ELF-1 (cell line): ENCODE measurements at regions not wholly inside any gene's neighbourhood (a gene's known extent, or its start where the extent isn't known, plus 50 kb on each side); places are given as distances from the start of the nearest gene placed in this dataset.
"Not testable (repeated sequence)": the region's sequence is repeated elsewhere in the genome, so short reads cannot be mapped to it uniquely, and the experiment has no call there.

Experiments
- DNase-seq: peaks from one replicate; pipeline ENCODE4 v3.0.0-alpha.2; 2016; ENCODE audit warnings: low read depth, low spot score

- not testable (repeated sequence) for DNase-seq
Measured at GRCh38 chr10:38362514-38362913, 268.4 kb downstream of the ZNF37A start.

- DNase-seq: not testable (repeated sequence)
Measured at GRCh38 chr10:38364073-38364472, 269.9 kb downstream of the ZNF37A start.

- peak; percentile 5 for DNase-seq
Measured at GRCh38 chr10:38365917-38366316, 271.8 kb downstream of the ZNF37A start.

DNA sequence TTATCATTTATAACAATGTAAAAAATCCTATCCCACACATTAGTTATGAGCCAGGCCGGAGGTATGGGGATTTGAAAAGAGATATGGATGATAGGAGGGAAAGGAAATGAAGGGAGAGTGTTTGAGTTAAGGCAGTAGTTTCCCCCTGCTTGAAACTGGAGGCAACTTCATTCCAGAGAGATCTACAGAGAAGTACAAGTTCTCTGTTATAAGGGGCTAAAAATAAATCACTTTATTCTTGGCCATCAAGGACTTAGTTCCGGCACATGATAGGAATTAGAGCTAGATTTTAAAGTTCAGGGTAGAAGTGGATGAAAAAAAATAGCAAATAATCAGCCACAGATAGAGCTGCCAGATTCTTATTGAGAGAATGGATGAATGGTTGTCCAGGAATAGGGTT, 289.7 kb downstream of the ZNF37A start:
- not testable (repeated sequence) for DNase-seq

- not testable (repeated sequence) for DNase-seq
Measured at GRCh38 chr10:38386869-38387268, 292.7 kb downstream of the ZNF37A start.

DNA sequence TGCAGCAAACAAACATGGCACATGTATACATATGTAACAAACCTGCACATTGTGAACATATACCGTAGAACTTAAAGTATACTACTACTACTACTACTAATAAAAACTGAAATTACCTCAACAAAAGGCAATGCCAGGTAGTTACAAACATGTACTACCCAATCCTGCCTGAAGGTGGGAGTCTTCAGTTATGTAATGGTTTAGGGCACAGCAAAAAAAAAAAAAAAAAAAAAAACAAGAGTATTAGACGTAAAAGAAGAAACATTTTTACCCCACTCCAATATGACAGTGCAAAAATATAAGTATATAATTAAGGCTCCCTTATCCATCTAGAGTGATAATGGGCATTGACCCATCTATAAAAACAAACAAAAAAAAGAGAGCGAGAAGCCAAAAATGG, 296.6 kb downstream of the ZNF37A start:
- DNase-seq: not testable (repeated sequence)

DNA sequence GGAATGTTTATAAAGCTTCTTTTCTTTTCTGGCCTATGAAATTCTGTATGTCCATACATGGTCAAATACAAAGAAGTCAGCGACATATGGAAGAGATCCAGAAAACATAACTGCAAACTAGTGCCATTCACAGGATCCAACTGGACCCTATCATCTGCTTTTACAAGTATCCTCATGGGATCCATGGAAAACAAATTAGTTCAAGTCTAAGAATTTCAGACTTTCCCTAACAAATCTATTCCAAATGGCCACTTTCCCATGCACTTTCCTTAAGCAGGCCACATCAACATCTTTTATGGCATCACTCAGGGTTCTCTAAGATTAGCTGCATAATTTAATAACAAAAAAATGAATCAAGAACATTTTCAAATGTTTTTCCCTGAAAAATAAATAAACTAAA, 301.3 kb downstream of the ZNF37A start:
- DNase-seq: not testable (repeated sequence)

- not testable (repeated sequence) for DNase-seq
Measured at GRCh38 chr10:38396178-38396954, 302.2 kb downstream of the ZNF37A start.

DNA sequence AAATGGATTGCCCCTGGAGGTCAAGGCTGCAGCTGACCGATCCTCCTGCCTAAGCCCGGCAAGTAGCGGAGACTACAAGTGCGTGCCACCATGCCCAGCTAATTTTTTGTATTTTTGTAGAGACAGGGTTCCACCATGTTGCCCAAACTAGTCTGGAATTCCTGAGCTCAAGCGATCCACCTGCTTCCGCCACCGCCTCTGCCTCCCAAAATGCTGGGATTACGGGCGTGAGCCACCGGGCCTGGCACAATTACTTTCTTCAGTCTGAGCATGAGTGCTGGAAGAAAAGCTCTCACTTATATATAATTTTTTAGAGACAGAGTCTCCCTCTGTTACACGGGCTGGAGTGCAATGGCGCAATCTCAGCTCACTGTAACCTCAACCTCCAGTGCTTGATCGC, 307.4 kb downstream of the ZNF37A start:
- not testable (repeated sequence) for DNase-seq

DNA sequence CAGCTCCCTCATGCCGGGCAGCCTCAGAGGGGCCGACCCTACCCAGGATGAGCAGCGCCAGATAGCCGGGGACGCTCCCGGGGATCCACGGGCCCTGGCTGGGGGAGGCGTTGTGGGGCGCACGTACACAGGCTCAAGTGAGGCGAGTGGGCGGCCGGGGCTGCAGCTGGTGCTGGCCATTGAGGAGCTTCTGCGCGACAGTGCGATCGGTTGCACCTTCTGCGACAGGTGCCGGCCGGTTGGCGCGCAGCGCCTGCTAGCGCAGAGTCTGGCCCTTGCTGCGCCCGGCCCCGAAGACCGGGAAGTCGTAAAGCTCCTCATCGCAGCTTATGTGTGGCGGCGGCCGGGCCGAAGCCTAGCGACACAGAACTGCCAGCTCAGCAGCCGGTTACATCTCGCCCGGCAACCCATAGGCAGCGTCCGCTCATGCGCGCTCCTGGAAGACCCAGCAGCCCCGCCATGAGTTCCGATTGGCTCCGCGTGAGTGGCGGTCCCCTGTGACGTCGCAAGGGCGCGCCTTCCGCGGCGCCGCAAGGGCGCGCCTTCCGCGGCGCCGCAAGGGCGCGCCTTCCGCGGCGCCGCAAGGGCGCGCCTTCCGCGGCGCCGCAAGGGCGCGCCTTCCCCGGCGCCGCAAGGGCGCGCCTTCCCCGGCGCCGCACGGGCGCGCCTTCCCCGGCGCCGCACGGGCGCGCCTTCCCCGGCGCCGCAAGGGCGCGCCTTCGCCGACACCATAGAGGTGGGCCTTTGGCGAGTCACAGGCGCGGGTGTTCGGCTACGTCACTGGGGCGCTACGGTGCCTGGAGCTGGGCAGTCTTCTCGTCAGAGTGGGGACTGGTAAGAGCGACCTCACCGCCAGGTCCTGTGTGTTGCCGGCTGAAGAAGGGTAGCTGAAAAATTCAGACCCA, 308.6 kb downstream of the ZNF37A start:
- DNase-seq: peak; percentile 92

DNA sequence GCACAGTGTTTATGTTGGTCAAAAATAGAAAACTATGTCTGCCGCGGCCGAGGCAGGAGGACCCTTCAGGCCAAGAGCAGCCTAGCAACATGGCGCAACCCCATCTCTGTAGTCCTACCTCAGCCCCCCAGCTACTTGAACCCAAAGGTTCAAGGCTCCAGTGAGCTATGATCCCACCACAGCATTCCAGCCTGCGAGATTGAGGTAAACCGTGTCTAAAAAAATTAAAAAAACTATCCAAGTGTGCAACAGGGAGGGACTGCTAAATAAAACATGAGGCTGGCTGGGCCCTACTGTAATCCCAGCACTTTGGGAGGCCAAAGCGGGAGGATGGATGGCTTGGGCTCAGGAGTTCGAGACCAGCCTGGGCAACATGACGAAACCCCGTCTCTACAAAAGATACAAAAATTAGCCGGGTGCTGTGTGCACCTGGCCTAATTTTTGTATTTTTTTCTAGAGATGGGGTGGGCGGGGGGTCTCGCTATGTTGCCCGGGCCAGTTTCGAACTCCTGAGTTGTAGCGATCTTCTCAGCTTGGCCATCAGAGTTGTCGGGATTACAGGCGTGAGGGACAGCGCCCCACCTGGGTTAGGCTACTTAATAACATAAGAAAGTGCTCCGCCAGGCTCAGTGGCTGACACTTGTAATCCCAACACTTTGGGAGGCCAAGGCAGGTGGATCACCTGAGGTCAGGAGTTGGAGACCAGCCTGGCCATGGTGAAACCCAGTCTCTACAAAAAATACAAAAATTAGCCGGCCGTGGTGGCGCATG, 309.4 kb downstream of the ZNF37A start:
- peak; percentile 40 for DNase-seq

GRCh38 chr10:38423634-38424033, 329.5 kb downstream of the ZNF37A start:
- not testable (repeated sequence) for DNase-seq

GRCh38 chr10:38430242-38430641, 336.1 kb downstream of the ZNF37A start:
- not testable (repeated sequence) for DNase-seq

DNA sequence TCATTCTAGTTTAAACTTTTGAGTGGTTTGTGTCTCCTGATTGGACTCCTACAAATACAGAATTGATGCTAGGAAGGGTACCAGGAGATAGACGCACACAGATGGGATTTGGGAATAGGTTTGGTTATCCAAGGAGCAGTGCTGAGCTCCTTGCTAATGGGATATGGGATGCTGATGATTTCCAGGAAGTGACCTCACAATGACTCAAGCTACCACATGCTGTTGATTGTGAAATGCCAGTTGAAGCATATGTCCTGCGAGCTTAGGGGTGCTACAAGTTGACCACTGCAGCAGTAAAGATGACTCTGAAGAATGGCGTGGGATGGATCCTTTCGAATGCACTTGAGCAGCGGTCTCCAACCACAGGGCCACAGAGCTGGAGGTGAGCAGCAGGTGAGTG, 343.2 kb downstream of the ZNF37A start:
- not testable (repeated sequence) for DNase-seq

- DNase-seq: not testable (repeated sequence)
Measured at GRCh38 chr10:38448614-38449355, 354.6 kb downstream of the ZNF37A start.

DNA sequence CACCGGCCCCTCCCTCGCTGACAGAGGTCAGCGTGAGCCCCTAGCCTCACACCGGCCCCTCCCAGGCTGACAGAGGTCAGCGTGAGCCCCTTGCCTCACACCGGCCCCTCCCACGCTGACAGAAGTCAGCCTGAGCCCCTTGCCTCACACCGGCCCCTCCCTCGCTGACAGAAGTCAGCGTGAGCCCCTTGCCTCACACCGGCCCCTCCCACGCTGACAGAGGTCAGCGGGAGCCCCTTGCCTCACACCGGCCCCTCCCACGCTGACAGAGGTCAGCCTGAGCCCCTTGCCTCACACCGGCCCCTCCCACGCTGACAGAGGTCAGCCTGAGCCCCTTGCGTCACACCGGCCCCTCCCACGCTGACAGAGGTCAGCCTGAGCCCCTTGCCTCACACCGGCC, 355.5 kb downstream of the ZNF37A start:
- DNase-seq: not testable (repeated sequence)

DNA sequence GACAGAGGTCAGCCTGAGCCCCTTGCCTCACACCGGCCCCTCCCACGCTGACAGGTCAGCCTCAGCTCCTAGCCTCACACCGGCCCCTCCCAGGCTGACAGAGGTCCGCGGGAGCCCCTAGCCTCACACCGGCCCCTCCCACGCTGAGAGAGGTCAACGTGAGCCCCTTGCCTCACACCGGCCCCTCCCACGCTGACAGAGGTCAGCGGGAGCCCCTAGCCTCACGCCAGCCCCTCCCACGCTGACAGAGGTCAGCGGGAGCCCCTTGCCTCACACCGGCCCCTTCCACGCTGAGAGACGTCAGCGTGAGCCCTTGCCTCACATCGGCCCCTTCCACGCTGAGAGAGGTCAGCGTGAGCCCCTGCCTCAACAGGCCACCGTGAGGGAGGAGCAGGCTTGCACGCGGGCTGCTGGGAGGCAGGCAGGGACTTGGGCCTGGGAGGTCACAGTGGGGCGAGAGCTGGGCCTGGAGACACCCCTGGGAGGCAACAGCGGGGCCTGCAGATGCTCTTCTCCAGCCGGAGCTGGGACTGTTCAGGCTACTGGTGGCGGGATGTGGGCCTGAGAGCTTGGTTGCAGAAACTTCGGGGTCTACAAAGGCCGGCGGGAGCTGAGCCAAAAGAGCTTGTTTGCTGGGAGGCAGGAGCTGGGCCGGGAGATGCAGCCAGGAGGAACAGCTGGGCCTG, 356.4 kb downstream of the ZNF37A start:
- DNase-seq: not testable (repeated sequence)

DNA sequence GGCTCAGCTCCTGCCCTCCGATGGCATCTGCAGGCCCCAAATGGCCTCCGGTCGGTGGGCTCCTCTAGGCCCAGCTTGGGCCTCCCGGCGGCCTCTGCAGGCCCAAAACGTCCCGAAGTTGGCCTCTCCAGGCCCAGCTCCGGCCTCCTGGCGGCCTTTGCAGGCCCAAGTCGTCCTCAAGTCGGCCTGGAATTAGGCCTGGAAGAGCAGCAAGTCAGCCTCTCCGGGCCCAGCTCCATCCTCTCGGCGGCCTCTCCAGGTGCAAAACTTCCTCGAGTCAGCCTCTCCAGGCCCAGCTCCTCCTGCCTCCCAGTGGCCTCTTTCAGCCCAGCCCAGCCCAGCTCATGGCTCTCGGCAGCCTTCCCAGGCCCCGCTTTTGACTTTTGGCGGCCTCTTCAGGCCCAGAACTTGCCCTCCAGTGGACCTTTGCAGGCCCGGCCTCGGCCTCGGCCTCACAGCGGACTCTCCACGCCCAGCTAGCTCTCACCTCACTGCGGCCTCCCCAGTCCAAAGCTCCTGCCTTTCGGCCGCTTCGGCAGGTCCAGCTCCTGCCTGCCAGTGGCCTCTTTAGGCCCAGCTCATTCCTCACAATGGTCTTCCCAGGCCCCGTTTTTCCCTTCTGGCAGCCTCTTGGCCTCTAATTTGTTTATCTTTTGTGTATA, 357.3 kb downstream of the ZNF37A start:
- not testable (repeated sequence) for DNase-seq
